WTC11 (cell line): ENCODE measurements at regions not wholly inside any gene's neighbourhood (a gene's known extent, or its start where the extent isn't known, plus 50 kb on each side); places are given as distances from the start of the nearest gene placed in this dataset.

ENCODE experiments used
- ATAC-seq: fragments of 200-7000 bp; cut with Tn5 transposase; 2 replicates; pipeline ENCODE4 v1.10.0; 2021; ENCODE audit warnings: mild to moderate bottlenecking, moderate library complexity
- CTCF ChIA-PET: fragments of 300-600 bp; sonication (Branson Sonifier 250); formaldehyde crosslinking; loops from one replicate; lab custom pipeline; 2021; ENCODE audit warnings: antibody characterized with exemption; lab: Charles Lee
- POLR2A ChIA-PET: fragments of 350-600 bp; sonication (Branson Sonifier 250); formaldehyde crosslinking; loops from one replicate; lab custom pipeline; 2021; ENCODE audit warnings: antibody characterized with exemption; lab: Charles Lee
- DNase-seq: peaks from one replicate; pipeline ENCODE4 v3.0.0; 2021; ENCODE audit warnings: low spot score
- H3K27ac Mint-ChIP-seq: 2 replicates; pipeline ENCODE4 v1.8.0; 2021; ENCODE audit warnings: mixed read lengths
- H3K27me3 Mint-ChIP-seq: 2 replicates; pipeline ENCODE4 v1.8.0; 2021; ENCODE audit warnings: low read depth, mild to moderate bottlenecking, moderate library complexity, mixed read lengths
- H3K36me3 Mint-ChIP-seq: 2 replicates; pipeline ENCODE4 v1.8.0; 2021; ENCODE audit warnings: mixed read lengths
- H3K4me1 Mint-ChIP-seq: 2 replicates; pipeline ENCODE4 v1.8.0; 2022; ENCODE audit warnings: mixed read lengths
- H3K4me3 Mint-ChIP-seq: 2 replicates; pipeline ENCODE4 v1.8.0; 2021; ENCODE audit warnings: mild to moderate bottlenecking, moderate library complexity, mixed read lengths
- H3K9me3 Mint-ChIP-seq: 2 replicates; pipeline ENCODE4 v1.8.0; 2021; ENCODE audit warnings: mixed read lengths
- ELF4 ChIP-seq: sonication (generic); formaldehyde crosslinking; IDR thresholded peaks from 2 replicates; pipeline ENCODE4 v1.8.1; 2022; ENCODE audit warnings: low read depth, mild to moderate bottlenecking, moderate library complexity, missing genetic modification reagents
- EMX1 ChIP-seq: fragments of 250-450 bp; sonication (Bioruptor Pico); IDR thresholded peaks from 2 replicates; pipeline ENCODE4 v1.8.0; 2021; ENCODE audit warnings: mild to moderate bottlenecking
- ETV6 ChIP-seq: sonication (generic); formaldehyde crosslinking; IDR thresholded peaks from 2 replicates; pipeline ENCODE4 v1.8.1; 2022; ENCODE audit warnings: mild to moderate bottlenecking, missing genetic modification reagents
- FOXK1 ChIP-seq: sonication (generic); formaldehyde crosslinking; IDR thresholded peaks from 2 replicates; pipeline ENCODE4 v1.8.0; 2022; ENCODE audit warnings: mild to moderate bottlenecking, moderate library complexity, missing genetic modification reagents
- GRHL2 ChIP-seq: fragments of 250-450 bp; sonication (Bioruptor Pico); IDR thresholded peaks from 2 replicates; pipeline ENCODE4 v1.8.0; 2022; ENCODE audit warnings: mild to moderate bottlenecking, moderate library complexity; ENCODE audit not compliant: insufficient replicate concordance, severe bottlenecking
- IRF2 ChIP-seq: sonication (generic); formaldehyde crosslinking; IDR thresholded peaks from 2 replicates; pipeline ENCODE4 v1.8.0; 2022; ENCODE audit warnings: low read depth, missing genetic modification reagents, borderline replicate concordance
- JAZF1 ChIP-seq: fragments of 250-450 bp; sonication (Bioruptor Pico); IDR thresholded peaks from 2 replicates; pipeline ENCODE4 v1.9.0; 2021; ENCODE audit warnings: moderate library complexity, mild to moderate bottlenecking, inconsistent platforms
- MXD4 ChIP-seq: fragments of 250-450 bp; sonication (Bioruptor Pico); IDR thresholded peaks from 2 replicates; pipeline ENCODE4 v1.8.0; 2021; ENCODE audit warnings: mild to moderate bottlenecking, moderate library complexity, borderline replicate concordance
- NFE2L1 ChIP-seq: sonication (generic); formaldehyde crosslinking; IDR thresholded peaks from 2 replicates; pipeline ENCODE4 v1.8.1; 2023; ENCODE audit warnings: missing genetic modification reagents
- OVOL2 ChIP-seq: fragments of 250-450 bp; sonication (Bioruptor Pico); IDR thresholded peaks from 2 replicates; pipeline ENCODE4 v1.9.0; 2021; ENCODE audit warnings: mild to moderate bottlenecking, borderline replicate concordance
- PRRX2 ChIP-seq: fragments of 250-450 bp; sonication (Bioruptor Pico); IDR thresholded peaks from 2 replicates; pipeline ENCODE4 v1.8.0; 2021; ENCODE audit warnings: mild to moderate bottlenecking
- RELA ChIP-seq: sonication (generic); formaldehyde crosslinking; IDR thresholded peaks from 2 replicates; pipeline ENCODE4 v1.8.1; 2022; ENCODE audit warnings: missing genetic modification reagents, mild to moderate bottlenecking, borderline replicate concordance
- SP1 ChIP-seq: sonication (generic); formaldehyde crosslinking; conservative IDR thresholded peaks from 2 replicates; pipeline ENCODE4 v1.8.1; 2022; ENCODE audit warnings: missing genetic modification reagents
- TEAD1 ChIP-seq: sonication (generic); formaldehyde crosslinking; IDR thresholded peaks from 2 replicates; pipeline ENCODE4 v1.8.0; 2022; ENCODE audit warnings: mild to moderate bottlenecking, missing genetic modification reagents
- TEAD4 ChIP-seq: sonication (generic); formaldehyde crosslinking; IDR thresholded peaks from 2 replicates; pipeline ENCODE4 v1.8.0; 2022; ENCODE audit warnings: mild to moderate bottlenecking, missing genetic modification reagents
- ZBTB21 ChIP-seq: sonication (generic); formaldehyde crosslinking; IDR thresholded peaks from 2 replicates; pipeline ENCODE4 v1.8.1; 2023; ENCODE audit warnings: mild to moderate bottlenecking, missing genetic modification reagents, borderline replicate concordance
- ZNF121 ChIP-seq: sonication (generic); formaldehyde crosslinking; IDR thresholded peaks from 2 replicates; pipeline ENCODE4 v1.8.0; 2023; ENCODE audit warnings: missing genetic modification reagents
- ZNF138 ChIP-seq: sonication (generic); formaldehyde crosslinking; conservative IDR thresholded peaks from 2 replicates; pipeline ENCODE4 v1.8.1; 2022; ENCODE audit warnings: mild to moderate bottlenecking, moderate library complexity, missing genetic modification reagents
- ZNF219 ChIP-seq: sonication (generic); formaldehyde crosslinking; IDR thresholded peaks from 2 replicates; pipeline ENCODE4 v1.8.0; 2023; ENCODE audit warnings: missing genetic modification reagents, mild to moderate bottlenecking, borderline replicate concordance
- ZNF416 ChIP-seq: fragments of 250-450 bp; sonication (Bioruptor Pico); IDR thresholded peaks from 2 replicates; pipeline ENCODE4 v1.9.0; 2021; ENCODE audit warnings: mild to moderate bottlenecking, inconsistent platforms
- ZNF671 ChIP-seq: fragments of 250-450 bp; sonication (Bioruptor Pico); IDR thresholded peaks from 2 replicates; pipeline ENCODE4 v1.8.0; 2021; ENCODE audit warnings: mild to moderate bottlenecking
- TF ChIP-seq, protein P1 (sequence below): sonication (generic); formaldehyde crosslinking; IDR thresholded peaks from 2 replicates; pipeline ENCODE4 v1.8.0; 2022; ENCODE audit warnings: mild to moderate bottlenecking, missing genetic modification reagents
- TF ChIP-seq, protein P2 (sequence below): sonication (generic); formaldehyde crosslinking; IDR thresholded peaks from 2 replicates; pipeline ENCODE4 v1.8.1; 2023; ENCODE audit warnings: mild to moderate bottlenecking, missing genetic modification reagents, borderline replicate concordance
- TF ChIP-seq, protein P3 (sequence below): sonication (generic); formaldehyde crosslinking; IDR thresholded peaks from 2 replicates; pipeline ENCODE4 v1.8.1; 2022; ENCODE audit warnings: mild to moderate bottlenecking, missing genetic modification reagents, moderate library complexity, borderline replicate concordance
- TF ChIP-seq, protein P4 (sequence below): sonication (generic); formaldehyde crosslinking; conservative IDR thresholded peaks from 2 replicates; pipeline ENCODE4 v1.8.1; 2022; ENCODE audit warnings: mild to moderate bottlenecking, missing genetic modification reagents
- TF ChIP-seq, protein P5 (sequence below): sonication (generic); formaldehyde crosslinking; IDR thresholded peaks from 2 replicates; pipeline ENCODE4 v1.8.1; 2022; ENCODE audit warnings: missing genetic modification reagents, borderline replicate concordance
- TF ChIP-seq, protein P6 (sequence below): sonication (generic); formaldehyde crosslinking; IDR thresholded peaks from 2 replicates; pipeline ENCODE4 v1.8.0; 2022; ENCODE audit warnings: mild to moderate bottlenecking, missing genetic modification reagents

DNA sequence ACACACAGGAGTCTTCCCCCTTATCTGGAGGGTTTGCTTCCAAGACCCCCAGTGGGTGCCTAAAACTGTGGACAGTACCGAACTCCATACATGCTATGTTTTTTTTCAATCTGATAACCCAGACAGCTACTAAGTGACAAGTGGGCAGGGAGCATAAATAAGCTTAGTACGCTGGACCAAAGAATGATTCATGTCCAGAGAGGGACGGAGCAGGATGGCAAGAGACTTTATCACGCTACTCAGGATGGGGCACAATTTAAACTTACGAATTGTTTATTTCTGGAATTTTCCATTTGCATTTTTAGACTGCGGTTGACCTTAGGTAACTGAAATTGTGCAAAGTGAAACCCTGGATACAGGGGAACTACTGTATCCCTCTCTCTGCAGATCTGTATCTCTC lies 410.0 kb upstream of the MKI67 start:
- TF ChIP-seq, protein P1, sequence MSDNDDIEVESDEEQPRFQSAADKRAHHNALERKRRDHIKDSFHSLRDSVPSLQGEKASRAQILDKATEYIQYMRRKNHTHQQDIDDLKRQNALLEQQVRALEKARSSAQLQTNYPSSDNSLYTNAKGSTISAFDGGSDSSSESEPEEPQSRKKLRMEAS: no peak
- TF ChIP-seq TEAD4 (CRISPR knock-in tag) (no peak), OVOL2 (CRISPR knock-in tag) (no peak), GRHL2 (CRISPR knock-in tag) (no peak), ZNF219 (CRISPR knock-in tag) (no peak), IRF2 (CRISPR knock-in tag) (no peak), ELF4 (CRISPR knock-in tag) (no peak), ZNF416 (CRISPR knock-in tag) (no peak), MXD4 (CRISPR knock-in tag) (no peak), ETV6 (CRISPR knock-in tag) (no peak), ZNF671 (CRISPR knock-in tag) (no peak), FOXK1 (CRISPR knock-in tag) (no peak), NFE2L1 (CRISPR knock-in tag) (no peak), SP1 (CRISPR knock-in tag) (no peak), ZNF121 (no peak)
- TF ChIP-seq, protein P2, sequence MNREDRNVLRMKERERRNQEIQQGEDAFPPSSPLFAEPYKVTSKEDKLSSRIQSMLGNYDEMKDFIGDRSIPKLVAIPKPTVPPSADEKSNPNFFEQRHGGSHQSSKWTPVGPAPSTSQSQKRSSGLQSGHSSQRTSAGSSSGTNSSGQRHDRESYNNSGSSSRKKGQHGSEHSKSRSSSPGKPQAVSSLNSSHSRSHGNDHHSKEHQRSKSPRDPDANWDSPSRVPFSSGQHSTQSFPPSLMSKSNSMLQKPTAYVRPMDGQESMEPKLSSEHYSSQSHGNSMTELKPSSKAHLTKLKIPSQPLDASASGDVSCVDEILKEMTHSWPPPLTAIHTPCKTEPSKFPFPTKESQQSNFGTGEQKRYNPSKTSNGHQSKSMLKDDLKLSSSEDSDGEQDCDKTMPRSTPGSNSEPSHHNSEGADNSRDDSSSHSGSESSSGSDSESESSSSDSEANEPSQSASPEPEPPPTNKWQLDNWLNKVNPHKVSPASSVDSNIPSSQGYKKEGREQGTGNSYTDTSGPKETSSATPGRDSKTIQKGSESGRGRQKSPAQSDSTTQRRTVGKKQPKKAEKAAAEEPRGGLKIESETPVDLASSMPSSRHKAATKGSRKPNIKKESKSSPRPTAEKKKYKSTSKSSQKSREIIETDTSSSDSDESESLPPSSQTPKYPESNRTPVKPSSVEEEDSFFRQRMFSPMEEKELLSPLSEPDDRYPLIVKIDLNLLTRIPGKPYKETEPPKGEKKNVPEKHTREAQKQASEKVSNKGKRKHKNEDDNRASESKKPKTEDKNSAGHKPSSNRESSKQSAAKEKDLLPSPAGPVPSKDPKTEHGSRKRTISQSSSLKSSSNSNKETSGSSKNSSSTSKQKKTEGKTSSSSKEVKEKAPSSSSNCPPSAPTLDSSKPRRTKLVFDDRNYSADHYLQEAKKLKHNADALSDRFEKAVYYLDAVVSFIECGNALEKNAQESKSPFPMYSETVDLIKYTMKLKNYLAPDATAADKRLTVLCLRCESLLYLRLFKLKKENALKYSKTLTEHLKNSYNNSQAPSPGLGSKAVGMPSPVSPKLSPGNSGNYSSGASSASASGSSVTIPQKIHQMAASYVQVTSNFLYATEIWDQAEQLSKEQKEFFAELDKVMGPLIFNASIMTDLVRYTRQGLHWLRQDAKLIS (CRISPR knock-in tag): no peak
- TF ChIP-seq, protein P3, sequence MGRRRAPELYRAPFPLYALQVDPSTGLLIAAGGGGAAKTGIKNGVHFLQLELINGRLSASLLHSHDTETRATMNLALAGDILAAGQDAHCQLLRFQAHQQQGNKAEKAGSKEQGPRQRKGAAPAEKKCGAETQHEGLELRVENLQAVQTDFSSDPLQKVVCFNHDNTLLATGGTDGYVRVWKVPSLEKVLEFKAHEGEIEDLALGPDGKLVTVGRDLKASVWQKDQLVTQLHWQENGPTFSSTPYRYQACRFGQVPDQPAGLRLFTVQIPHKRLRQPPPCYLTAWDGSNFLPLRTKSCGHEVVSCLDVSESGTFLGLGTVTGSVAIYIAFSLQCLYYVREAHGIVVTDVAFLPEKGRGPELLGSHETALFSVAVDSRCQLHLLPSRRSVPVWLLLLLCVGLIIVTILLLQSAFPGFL (CRISPR knock-in tag): no peak
- no peak overlapping the region for H3K4me3 Mint-ChIP-seq
- H3K27me3 Mint-ChIP-seq: peaks cover 3% of the 10 kb centered on the region; the same call in 1 of the 2 replicates
- POLR2A ChIA-PET: no interaction called here
- no peaks in the 10 kb centered on the region for H3K36me3 Mint-ChIP-seq
- ATAC-seq (no peak), DNase-seq (no peak)
- CTCF ChIA-PET: no interaction called here
- H3K4me1 Mint-ChIP-seq: peaks cover 66% of the 10 kb centered on the region
- H3K9me3 Mint-ChIP-seq: peaks cover 3% of the 10 kb centered on the region; the same call in 1 of the 2 replicates
- H3K27ac Mint-ChIP-seq: no peak overlapping the region

DNA sequence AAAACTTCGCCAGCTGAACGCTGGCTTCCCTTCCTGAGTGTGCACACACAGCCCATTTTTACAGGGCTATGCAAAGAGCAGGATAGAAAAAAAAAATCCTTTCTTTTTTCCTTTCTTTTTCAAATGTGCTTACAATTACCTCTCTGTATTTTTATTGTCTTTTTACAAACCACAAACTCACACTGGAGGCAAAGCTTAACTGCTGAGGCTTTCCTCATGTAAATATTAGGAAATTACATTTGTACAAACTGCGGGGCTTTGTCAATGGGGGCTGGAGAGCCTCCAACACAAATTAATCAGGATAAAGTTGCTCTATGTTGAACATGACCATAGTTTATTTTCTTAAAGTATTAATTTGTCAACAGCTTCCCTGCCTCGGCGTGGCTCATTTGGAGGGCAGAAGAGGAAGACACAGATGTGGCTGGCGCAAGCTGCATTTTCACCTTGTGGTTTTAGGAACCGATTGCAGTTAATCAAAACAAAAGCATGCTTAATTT lies 411.7 kb upstream of the MKI67 start:
- ATAC-seq (no peak), DNase-seq (no peak)
- H3K27ac Mint-ChIP-seq: peak overlapping the region; percentile 72
- peaks cover 5% of the 10 kb centered on the region for H3K27me3 Mint-ChIP-seq
- TF ChIP-seq, protein P4, sequence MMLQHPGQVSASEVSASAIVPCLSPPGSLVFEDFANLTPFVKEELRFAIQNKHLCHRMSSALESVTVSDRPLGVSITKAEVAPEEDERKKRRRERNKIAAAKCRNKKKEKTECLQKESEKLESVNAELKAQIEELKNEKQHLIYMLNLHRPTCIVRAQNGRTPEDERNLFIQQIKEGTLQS (CRISPR knock-in tag): no peak
- TF ChIP-seq EMX1 (CRISPR knock-in tag) (no peak), RELA (CRISPR knock-in tag) (no peak), PRRX2 (CRISPR knock-in tag) (no peak), ZBTB21 (no peak), MXD4 (CRISPR knock-in tag) (no peak), JAZF1 (no peak), TEAD1 (CRISPR knock-in tag) (no peak), ZNF138 (CRISPR knock-in tag) (no peak)
- TF ChIP-seq, protein P5, sequence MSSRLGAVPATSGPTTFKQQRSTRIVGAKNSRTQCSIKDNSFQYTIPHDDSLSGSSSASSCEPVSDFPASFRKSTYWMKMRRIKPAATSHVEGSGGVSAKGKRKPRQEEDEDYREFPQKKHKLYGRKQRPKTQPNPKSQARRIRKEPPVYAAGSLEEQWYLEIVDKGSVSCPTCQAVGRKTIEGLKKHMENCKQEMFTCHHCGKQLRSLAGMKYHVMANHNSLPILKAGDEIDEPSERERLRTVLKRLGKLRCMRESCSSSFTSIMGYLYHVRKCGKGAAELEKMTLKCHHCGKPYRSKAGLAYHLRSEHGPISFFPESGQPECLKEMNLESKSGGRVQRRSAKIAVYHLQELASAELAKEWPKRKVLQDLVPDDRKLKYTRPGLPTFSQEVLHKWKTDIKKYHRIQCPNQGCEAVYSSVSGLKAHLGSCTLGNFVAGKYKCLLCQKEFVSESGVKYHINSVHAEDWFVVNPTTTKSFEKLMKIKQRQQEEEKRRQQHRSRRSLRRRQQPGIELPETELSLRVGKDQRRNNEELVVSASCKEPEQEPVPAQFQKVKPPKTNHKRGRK (CRISPR knock-in tag): no peak
- TF ChIP-seq, protein P6, sequence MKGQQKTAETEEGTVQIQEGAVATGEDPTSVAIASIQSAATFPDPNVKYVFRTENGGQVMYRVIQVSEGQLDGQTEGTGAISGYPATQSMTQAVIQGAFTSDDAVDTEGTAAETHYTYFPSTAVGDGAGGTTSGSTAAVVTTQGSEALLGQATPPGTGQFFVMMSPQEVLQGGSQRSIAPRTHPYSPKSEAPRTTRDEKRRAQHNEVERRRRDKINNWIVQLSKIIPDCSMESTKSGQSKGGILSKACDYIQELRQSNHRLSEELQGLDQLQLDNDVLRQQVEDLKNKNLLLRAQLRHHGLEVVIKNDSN (CRISPR knock-in tag): no peak
- peaks cover 3% of the 10 kb centered on the region; the same call in 1 of the 2 replicates for H3K9me3 Mint-ChIP-seq
- ChIA-PET POLR2A (no interaction called here), CTCF (interaction anchor here (1.1 to 2.5 kb wide), 5 partner anchors 9 to 270 kb away, joined by 3 to 8 read pairs (median 5); no protein-coding TSS in a partner anchor)
- H3K36me3 Mint-ChIP-seq: no peaks in the 10 kb centered on the region
- peak overlapping the region; percentile 32; the same call in 1 of the 2 replicates for H3K4me3 Mint-ChIP-seq
- peaks cover 81% of the 10 kb centered on the region for H3K4me1 Mint-ChIP-seq
